Brain microvascular endothelial cell (primary cell): ENCODE measurements at regions not wholly inside any gene's neighbourhood (a gene's known extent, or its start where the extent isn't known, plus 50 kb on each side); places are given as distances from the start of the nearest gene placed in this dataset.

ENCODE experiments used
- DNase-seq: peaks from one replicate; pipeline ENCODE4 v3.0.0-alpha.2; 2020
- H3K27ac ChIP-seq: fragments of 250-450 bp; sonication (Bioruptor Pico); 2 replicates; pipeline ENCODE4 v1.5.1; 2020; ENCODE audit warnings: mild to moderate bottlenecking, moderate library complexity
- H3K27me3 ChIP-seq: fragments of 250-450 bp; sonication (Bioruptor Pico); replicated peaks from 2 replicates; pipeline ENCODE4 v1.5.1; 2020; ENCODE audit warnings: mild to moderate bottlenecking
- H3K36me3 ChIP-seq: fragments of 250-450 bp; sonication (Bioruptor Pico); replicated peaks from 2 replicates; pipeline ENCODE4 v1.5.1; 2020; ENCODE audit warnings: mild to moderate bottlenecking
- H3K4me3 ChIP-seq: 2 replicates; pipeline ENCODE4 v1.5.1; 2011; ENCODE audit warnings: low read depth, mild to moderate bottlenecking, control low read depth, low read length, moderate library complexity
- in situ Hi-C: cut with HindIII; loops from 2 replicates; pipeline ENCODE4 v1.10.0; 2017; ENCODE audit warnings: low sequenced_read_pairs, low pct_ligation_motif_present
- TF ChIP-seq, protein P1 (sequence below): IDR thresholded peaks from 2 replicates; pipeline ENCODE4 v1.5.1; 2011; ENCODE audit warnings: low read depth, mild to moderate bottlenecking, moderate library complexity, low read length, control low read depth, inconsistent platforms; ENCODE audit errors: missing control alignments

DNA sequence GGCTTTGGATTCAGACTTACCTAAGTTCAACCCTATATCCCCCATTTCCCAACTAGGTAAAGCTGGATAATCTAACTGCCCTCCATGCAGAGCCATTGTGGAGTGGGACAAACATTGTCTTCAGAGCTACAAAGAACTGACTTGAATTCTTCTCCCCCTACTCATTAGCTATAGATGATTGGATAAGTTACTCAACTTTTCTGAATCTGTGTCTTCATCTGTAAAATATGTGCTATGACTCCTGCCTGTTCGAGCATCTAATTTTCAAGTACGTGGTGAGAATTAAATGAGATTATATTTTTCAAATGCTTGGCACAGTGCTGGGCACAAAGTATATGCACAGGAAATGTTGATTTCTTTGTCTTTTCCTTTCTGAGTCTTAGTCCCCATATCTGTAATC lies 240.3 kb upstream of the TCF21 start:
- Histone ChIP-seq H3K36me3 (no peaks in the 10 kb centered on the region), H3K27me3 (no peaks in the 10 kb centered on the region), H3K27ac (no peak overlapping the region), H3K4me3 (no peak overlapping the region)
- in situ Hi-C loops = no loop called here
- no peak for DNase-seq
- TF ChIP-seq, protein P1, sequence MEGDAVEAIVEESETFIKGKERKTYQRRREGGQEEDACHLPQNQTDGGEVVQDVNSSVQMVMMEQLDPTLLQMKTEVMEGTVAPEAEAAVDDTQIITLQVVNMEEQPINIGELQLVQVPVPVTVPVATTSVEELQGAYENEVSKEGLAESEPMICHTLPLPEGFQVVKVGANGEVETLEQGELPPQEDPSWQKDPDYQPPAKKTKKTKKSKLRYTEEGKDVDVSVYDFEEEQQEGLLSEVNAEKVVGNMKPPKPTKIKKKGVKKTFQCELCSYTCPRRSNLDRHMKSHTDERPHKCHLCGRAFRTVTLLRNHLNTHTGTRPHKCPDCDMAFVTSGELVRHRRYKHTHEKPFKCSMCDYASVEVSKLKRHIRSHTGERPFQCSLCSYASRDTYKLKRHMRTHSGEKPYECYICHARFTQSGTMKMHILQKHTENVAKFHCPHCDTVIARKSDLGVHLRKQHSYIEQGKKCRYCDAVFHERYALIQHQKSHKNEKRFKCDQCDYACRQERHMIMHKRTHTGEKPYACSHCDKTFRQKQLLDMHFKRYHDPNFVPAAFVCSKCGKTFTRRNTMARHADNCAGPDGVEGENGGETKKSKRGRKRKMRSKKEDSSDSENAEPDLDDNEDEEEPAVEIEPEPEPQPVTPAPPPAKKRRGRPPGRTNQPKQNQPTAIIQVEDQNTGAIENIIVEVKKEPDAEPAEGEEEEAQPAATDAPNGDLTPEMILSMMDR = no peak

DNA sequence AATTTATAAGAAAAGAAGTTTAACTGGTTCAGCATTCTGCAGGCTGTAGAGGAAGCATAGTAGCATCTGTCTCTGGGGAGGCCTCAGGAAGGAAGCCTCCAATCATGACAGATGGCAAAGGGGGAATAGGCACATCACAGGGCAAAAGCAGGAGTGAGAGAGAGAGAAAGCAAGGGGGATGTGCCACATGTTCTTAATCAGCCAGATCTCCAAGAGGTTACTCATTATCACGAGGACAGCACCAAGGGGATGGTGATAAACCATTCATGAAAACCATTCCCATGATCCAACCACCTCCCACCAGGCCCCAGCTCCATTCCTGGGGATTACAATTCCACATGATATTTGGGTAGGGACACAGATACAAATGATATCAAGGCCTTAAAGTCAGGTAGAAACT lies 217.5 kb upstream of the TCF21 start:
- TF ChIP-seq, protein P1 = no peak
- no peak for DNase-seq
- Histone ChIP-seq H3K4me3 (no peak overlapping the region), H3K36me3 (no peaks in the 10 kb centered on the region), H3K27me3 (no peaks in the 10 kb centered on the region), H3K27ac (no peak overlapping the region)
- in situ Hi-C loops = no loop called here

DNA sequence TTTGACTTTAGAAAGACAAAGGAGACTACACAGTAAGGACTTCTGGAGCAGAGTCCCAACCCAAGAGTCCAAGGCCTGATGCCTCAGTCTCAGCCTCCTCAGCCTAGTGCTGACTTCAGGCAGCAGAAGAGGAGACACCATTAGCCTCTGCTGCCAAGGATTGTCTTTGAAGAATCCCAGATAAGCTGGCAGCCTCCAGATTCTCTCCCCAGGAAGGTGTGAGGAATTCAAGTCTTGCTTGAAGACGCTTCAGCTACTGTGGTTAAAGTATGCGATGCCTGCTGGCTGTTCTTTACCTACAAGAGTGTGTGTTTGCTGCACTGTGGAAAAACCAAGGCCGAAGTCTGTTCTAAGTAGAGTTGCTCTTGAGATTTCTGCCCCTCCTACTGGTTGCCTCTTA lies 215.9 kb upstream of the TCF21 start:
- in situ Hi-C loops = no loop called here
- no peak overlapping the region for H3K4me3 ChIP-seq
- TF ChIP-seq, protein P1 = no peak

DNA sequence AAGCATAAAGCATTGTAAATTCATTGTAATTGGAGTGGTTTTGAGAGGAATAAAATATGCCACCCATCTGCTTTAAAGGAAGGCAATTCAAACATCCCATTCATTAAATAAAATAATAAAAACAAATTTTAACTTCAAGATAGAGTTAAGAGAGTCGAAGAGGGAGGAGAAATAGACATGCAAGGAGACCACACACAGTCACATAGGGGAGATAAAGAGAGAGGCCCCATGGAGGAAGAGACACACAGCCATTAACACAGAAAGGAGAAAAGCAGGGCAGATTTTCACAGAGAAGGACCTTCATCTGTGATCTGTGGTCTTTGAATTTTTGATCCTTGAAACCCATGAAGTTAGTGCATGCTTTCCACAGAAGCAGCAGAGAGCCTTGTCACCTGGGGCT lies 214.3 kb upstream of the TCF21 start:
- Histone ChIP-seq H3K27ac (no peak overlapping the region), H3K36me3 (no peaks in the 10 kb centered on the region), H3K4me3 (no peak overlapping the region), H3K27me3 (no peaks in the 10 kb centered on the region)
- no peak for DNase-seq
- in situ Hi-C loops = no loop called here
- TF ChIP-seq, protein P1 = no peak

More for the DNA sequence above, 215.9 kb upstream of the TCF21 start:
- Histone ChIP-seq H3K27ac (no peak overlapping the region), H3K27me3 (no peaks in the 10 kb centered on the region), H3K36me3 (no peaks in the 10 kb centered on the region)
- DNase-seq = no peak

DNA sequence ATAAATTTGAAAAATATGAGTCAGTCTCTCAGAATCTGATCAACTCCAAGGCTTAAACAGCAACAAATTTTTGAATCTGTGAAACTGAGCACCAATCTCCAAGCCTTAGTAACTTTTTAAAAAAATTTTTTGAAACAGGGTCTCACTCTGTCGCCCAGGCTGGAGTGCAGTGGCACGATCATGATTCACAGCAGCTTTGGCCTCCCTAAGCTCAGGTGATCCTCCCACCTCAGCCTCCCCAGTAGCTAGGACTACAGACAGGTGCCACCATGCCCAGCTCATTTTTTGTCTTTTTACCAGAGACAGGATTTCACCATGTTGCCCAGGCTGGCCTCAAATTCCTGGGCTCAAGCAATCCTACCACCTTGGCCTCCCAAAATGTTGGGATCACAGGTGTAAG lies 207.9 kb upstream of the TCF21 start:
- Histone ChIP-seq H3K27ac (no peak overlapping the region), H3K4me3 (no peak overlapping the region), H3K27me3 (no peaks in the 10 kb centered on the region), H3K36me3 (no peaks in the 10 kb centered on the region)
- in situ Hi-C loops = no loop called here
- TF ChIP-seq, protein P1 = no peak
- no peak for DNase-seq

DNA sequence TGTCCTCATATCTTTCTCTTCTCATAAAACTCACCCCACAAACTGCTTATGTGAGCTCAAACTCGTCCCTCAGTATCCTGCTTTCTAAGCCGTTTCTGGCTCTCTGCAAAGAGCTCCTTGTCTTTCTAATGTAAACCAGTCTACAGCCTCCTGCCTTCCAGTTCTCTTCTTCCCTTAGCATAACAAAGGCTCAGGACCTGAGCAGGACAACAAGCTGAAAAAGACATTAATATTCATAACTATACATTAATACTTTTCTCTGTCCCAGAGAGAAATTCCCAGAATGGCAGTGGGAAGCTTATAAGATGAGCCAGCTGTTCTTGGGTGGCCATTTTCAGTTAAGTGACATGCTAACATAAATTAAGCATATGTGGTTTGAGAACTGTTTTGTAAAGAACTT lies 207.0 kb upstream of the TCF21 start:
- TF ChIP-seq, protein P1 = no peak
- no peak overlapping the region for H3K27ac ChIP-seq
- H3K4me3 ChIP-seq = no peak overlapping the region
- in situ Hi-C loops = no loop called here
- H3K27me3 ChIP-seq = no peaks in the 10 kb centered on the region
- DNase-seq = no peak
- H3K36me3 ChIP-seq = no peaks in the 10 kb centered on the region
